ENCODE measurements at regions not wholly inside any gene's neighbourhood (a gene's known extent, or its start where the extent isn't known, plus 50 kb on each side); places are given as distances from the start of the nearest gene placed in this dataset.

- Histone ChIP-seq H3K9me3 (no peaks in the 10 kb centered on the region), H3K4me1 (no peaks in the 10 kb centered on the region), H3K27ac (no peak overlapping the region), H3K4me3 (no peak overlapping the region), H3K27me3 (no peaks in the 10 kb centered on the region), H3K36me3 (no peaks in the 10 kb centered on the region)
- ATAC-seq (no peak), DNase-seq (no peak)
- TF ChIP-seq CTCF (IDR thresholded peaks at IDR 0.05 in 4 of 5, conservative IDR thresholded peaks at IDR 0.05 in 1 of 5), result no peak
- in situ Hi-C loops (cut with MboI; ENCODE audit: low sequenced_read_pairs in 4 of 4) (no loop called here), intact Hi-C loops (cut with DNase I; ENCODE audit: low total_unique reads) (no loop called here)
Observed at GRCh38 chr9:11500780-11501179, 888.0 kb upstream of the PTPRD start.

- in situ Hi-C loops (cut with MboI; ENCODE audit: low sequenced_read_pairs in 4 of 4), result no loop called here
- no peaks in the 10 kb centered on the region for H3K36me3 ChIP-seq
- no peaks in the 10 kb centered on the region for H3K4me1 ChIP-seq
- intact Hi-C loops (cut with DNase I; ENCODE audit: low total_unique reads), result no loop called here
- no peaks in the 10 kb centered on the region for H3K9me3 ChIP-seq
- no peak for TF ChIP-seq POLR2A (IDR thresholded peaks at IDR 0.05)
- TF ChIP-seq CTCF (IDR thresholded peaks at IDR 0.05 in 4 of 5, conservative IDR thresholded peaks at IDR 0.05 in 1 of 5), result no peak
- DNase-seq (no peak), ATAC-seq (no peak)
- H3K4me3 ChIP-seq, result no peak overlapping the region
- H3K27me3 ChIP-seq, result no peaks in the 10 kb centered on the region
- no peak overlapping the region for H3K27ac ChIP-seq
Observed at GRCh38 chr9:11506980-11507379, 894.2 kb upstream of the PTPRD start.

GRCh38 chr9:11537566-11537965, 924.8 kb upstream of the PTPRD start:
- ATAC-seq, result no peak

GRCh38 chr9:11542781-11543180, 930.0 kb upstream of the PTPRD start:
- H3K4me3 ChIP-seq, result no peak overlapping the region
- TF ChIP-seq CTCF (IDR thresholded peaks at IDR 0.05 in 4 of 5, conservative IDR thresholded peaks at IDR 0.05 in 1 of 5) (no peak), POLR2A (IDR thresholded peaks at IDR 0.05) (no peak)
- no peak for DNase-seq
- H3K27ac ChIP-seq, result no peak overlapping the region
- H3K4me1 ChIP-seq, result no peaks in the 10 kb centered on the region
- in situ Hi-C loops (cut with MboI; ENCODE audit: low sequenced_read_pairs in 4 of 4), result loop anchor here in 1 of 4 donors (25.0 kb wide), 1 partner anchor 105 kb away; no protein-coding TSS in a partner anchor
- ATAC-seq, result no peak
- intact Hi-C loops (cut with DNase I; ENCODE audit: low total_unique reads), result no loop called here
- H3K36me3 ChIP-seq, result no peaks in the 10 kb centered on the region
- H3K9me3 ChIP-seq, result peaks cover 0 to 4% (median 0%) of the 10 kb centered on the region in 3 donors
- H3K27me3 ChIP-seq, result no peaks in the 10 kb centered on the region

More at GRCh38 chr9:11537566-11537965, 924.8 kb upstream of the PTPRD start:
- in situ Hi-C loops (cut with MboI; ENCODE audit: low sequenced_read_pairs in 4 of 4), result loop anchor here in 1 of 4 donors (25.0 kb wide), 1 partner anchor 100 kb away; no protein-coding TSS in a partner anchor
- H3K4me1 ChIP-seq, result no peaks in the 10 kb centered on the region
- no peaks in the 10 kb centered on the region for H3K36me3 ChIP-seq
- intact Hi-C loops (cut with DNase I; ENCODE audit: low total_unique reads), result no loop called here
- DNase-seq, result no peak
- no peaks in the 10 kb centered on the region for H3K27me3 ChIP-seq
- H3K4me3 ChIP-seq, result no peak overlapping the region
- TF ChIP-seq POLR2A (IDR thresholded peaks at IDR 0.05) (no peak), CTCF (IDR thresholded peaks at IDR 0.05 in 4 of 5, conservative IDR thresholded peaks at IDR 0.05 in 1 of 5) (no peak)
- H3K9me3 ChIP-seq, result peaks cover 0 to 4% (median 0%) of the 10 kb centered on the region in 3 donors
- H3K27ac ChIP-seq, result no peak overlapping the region

DNA sequence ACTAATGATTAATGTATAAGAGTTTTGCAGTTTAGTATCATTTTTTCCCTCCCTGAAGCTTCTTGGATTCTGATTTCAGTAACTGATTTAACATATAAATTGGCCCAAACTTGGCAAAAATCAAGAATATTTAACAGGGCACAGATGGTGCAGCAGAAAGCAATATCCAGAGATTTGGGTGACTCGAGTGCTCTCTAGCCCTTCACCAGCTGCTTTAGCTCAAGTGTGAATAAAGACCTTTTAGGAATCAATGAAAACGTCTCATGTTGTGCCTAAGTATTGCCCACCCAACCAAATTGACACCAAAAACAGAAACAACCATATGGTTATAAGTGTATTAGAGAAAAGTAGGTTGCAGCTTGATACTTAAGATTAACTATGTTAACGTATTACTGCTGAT, 933.4 kb upstream of the PTPRD start:
- Histone ChIP-seq H3K27ac (no peak overlapping the region), H3K4me1 (no peaks in the 10 kb centered on the region), H3K4me3 (no peak overlapping the region), H3K27me3 (no peaks in the 10 kb centered on the region), H3K36me3 (no peaks in the 10 kb centered on the region), H3K9me3 (peaks cover 0 to 4% (median 0%) of the 10 kb centered on the region in 3 donors)
- intact Hi-C loops (cut with DNase I; ENCODE audit: low total_unique reads), result no loop called here
- TF ChIP-seq POLR2A (IDR thresholded peaks at IDR 0.05), result no peak
- TF ChIP-seq CTCF (IDR thresholded peaks at IDR 0.05 in 4 of 5, conservative IDR thresholded peaks at IDR 0.05 in 1 of 5), result no peak
- ATAC-seq (no peak), DNase-seq (no peak)
- in situ Hi-C loops (cut with MboI; ENCODE audit: low sequenced_read_pairs in 4 of 4), result loop anchor here in 1 of 4 donors (25.0 kb wide), 1 partner anchor 109 kb away; no protein-coding TSS in a partner anchor
